ENCODE measurements at regions not wholly inside any gene's neighbourhood (a gene's known extent, or its start where the extent isn't known, plus 50 kb on each side); places are given as distances from the start of the nearest gene placed in this dataset.

DNA sequence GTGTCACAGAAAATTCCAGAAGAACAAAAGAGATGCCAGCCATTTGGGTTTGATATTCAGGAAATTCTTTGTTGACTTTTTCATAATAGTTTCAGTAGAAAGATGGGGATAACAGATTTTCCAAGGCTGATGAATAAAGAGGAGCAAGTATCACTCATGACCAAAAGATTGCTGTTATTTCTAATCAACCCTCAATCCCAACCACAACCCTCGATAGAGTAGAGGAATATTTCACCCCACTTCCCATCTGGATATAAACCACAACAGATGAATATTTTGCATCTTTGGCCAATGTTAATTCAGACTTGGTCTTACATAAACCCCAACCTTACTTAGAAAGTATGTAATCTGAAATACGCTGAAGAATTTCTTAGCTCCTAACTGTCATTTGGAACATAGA is 232.4 kb downstream of the SEC16B start:
- Histone ChIP-seq H3K4me1 (ENCODE audit: control insufficient read depth, insufficient read depth, low read length) (no peaks in the 10 kb centered on the region), H3K27me3 (ENCODE audit: control insufficient read depth, insufficient read depth, low read length) (no peaks in the 10 kb centered on the region), H3K4me3 (ENCODE audit: low read depth in 2 of 2, low read length in 2 of 2) (no peak overlapping the region), H3K36me3 (ENCODE audit: control insufficient read depth, insufficient read depth, low read length) (no peaks in the 10 kb centered on the region), H3K27ac (ENCODE audit: low read length) (no peak overlapping the region), H3K9me3 (ENCODE audit: control insufficient read depth, insufficient read depth, low read depth, low read length) (no peaks in the 10 kb centered on the region)
- TF ChIP-seq, protein P1, sequence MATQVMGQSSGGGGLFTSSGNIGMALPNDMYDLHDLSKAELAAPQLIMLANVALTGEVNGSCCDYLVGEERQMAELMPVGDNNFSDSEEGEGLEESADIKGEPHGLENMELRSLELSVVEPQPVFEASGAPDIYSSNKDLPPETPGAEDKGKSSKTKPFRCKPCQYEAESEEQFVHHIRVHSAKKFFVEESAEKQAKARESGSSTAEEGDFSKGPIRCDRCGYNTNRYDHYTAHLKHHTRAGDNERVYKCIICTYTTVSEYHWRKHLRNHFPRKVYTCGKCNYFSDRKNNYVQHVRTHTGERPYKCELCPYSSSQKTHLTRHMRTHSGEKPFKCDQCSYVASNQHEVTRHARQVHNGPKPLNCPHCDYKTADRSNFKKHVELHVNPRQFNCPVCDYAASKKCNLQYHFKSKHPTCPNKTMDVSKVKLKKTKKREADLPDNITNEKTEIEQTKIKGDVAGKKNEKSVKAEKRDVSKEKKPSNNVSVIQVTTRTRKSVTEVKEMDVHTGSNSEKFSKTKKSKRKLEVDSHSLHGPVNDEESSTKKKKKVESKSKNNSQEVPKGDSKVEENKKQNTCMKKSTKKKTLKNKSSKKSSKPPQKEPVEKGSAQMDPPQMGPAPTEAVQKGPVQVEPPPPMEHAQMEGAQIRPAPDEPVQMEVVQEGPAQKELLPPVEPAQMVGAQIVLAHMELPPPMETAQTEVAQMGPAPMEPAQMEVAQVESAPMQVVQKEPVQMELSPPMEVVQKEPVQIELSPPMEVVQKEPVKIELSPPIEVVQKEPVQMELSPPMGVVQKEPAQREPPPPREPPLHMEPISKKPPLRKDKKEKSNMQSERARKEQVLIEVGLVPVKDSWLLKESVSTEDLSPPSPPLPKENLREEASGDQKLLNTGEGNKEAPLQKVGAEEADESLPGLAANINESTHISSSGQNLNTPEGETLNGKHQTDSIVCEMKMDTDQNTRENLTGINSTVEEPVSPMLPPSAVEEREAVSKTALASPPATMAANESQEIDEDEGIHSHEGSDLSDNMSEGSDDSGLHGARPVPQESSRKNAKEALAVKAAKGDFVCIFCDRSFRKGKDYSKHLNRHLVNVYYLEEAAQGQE (IDR thresholded peaks at IDR 0.05; ENCODE audit: insufficient read depth in 1 of 2, low read depth in 2 of 2, low read length in 1 of 2): no peak
- no peak for TF ChIP-seq TCF7L2 (IDR thresholded peaks at IDR 0.05; ENCODE audit: low read depth, low read length)
- BruUV-seq (replicated peaks): no TSS peak
- no peak for DNase-seq (ENCODE audit: low read depth, low spot score)
- POLR2A ChIA-PET: no interaction called here
- intact Hi-C loops (cut with micrococcal nuclease; ENCODE audit: unreplicated experiment): no loop called here
- CTCF ChIA-PET: no interaction called here
- in situ Hi-C loops (cut with HindIII; ENCODE audit: low pct_unique_long_range_greater_than_20kb, low sequenced_read_pairs): no loop called here
- ATAC-seq: no peak

DNA sequence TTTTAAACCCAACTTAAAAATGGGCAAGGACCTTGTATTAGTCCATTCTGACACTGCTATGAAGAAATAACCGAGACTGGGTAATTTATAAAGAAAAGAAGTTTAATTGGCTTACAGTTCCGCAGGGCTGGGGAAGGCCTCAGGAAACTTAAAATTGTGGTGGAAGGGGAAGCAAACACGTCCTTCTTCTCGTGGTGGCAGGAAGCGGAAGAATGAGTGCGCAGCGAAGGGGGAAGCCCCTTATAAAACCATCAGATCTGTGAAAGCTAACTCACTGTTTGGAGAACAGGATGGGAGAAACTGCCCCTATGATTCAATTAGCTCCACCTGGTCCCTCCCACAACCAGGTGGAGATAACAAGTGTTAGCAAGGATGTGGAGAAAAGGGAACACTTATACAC is 237.7 kb downstream of the SEC16B start:
- POLR2A ChIA-PET: no interaction called here

More for the DNA sequence above, 237.7 kb downstream of the SEC16B start:
- H3K4me3 ChIP-seq (ENCODE audit: low read depth in 2 of 2, low read length in 2 of 2): no peak overlapping the region
- DNase-seq (ENCODE audit: low read depth, low spot score) (no peak), ATAC-seq (no peak)
- TF ChIP-seq POLR2AphosphoS5 (IDR thresholded peaks at IDR 0.05; ENCODE audit: low read depth, low read length): no peak
- TF ChIP-seq, protein P2, sequence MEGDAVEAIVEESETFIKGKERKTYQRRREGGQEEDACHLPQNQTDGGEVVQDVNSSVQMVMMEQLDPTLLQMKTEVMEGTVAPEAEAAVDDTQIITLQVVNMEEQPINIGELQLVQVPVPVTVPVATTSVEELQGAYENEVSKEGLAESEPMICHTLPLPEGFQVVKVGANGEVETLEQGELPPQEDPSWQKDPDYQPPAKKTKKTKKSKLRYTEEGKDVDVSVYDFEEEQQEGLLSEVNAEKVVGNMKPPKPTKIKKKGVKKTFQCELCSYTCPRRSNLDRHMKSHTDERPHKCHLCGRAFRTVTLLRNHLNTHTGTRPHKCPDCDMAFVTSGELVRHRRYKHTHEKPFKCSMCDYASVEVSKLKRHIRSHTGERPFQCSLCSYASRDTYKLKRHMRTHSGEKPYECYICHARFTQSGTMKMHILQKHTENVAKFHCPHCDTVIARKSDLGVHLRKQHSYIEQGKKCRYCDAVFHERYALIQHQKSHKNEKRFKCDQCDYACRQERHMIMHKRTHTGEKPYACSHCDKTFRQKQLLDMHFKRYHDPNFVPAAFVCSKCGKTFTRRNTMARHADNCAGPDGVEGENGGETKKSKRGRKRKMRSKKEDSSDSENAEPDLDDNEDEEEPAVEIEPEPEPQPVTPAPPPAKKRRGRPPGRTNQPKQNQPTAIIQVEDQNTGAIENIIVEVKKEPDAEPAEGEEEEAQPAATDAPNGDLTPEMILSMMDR (IDR thresholded peaks at IDR 0.05): no peak
- TF ChIP-seq SIN3A (IDR thresholded peaks at IDR 0.05; ENCODE audit: borderline replicate concordance, insufficient read depth, low read depth, low read length): no peak
- TF ChIP-seq, protein P1 (IDR thresholded peaks at IDR 0.05; ENCODE audit: insufficient read depth in 1 of 2, low read depth in 2 of 2, low read length in 1 of 2): no peak
- no peak for TF ChIP-seq TCF7L2 (IDR thresholded peaks at IDR 0.05; ENCODE audit: low read depth, low read length)
- in situ Hi-C loops (cut with HindIII; ENCODE audit: low pct_unique_long_range_greater_than_20kb, low sequenced_read_pairs) (no loop called here), intact Hi-C loops (cut with micrococcal nuclease; ENCODE audit: unreplicated experiment) (no loop called here)
- H3K36me3 ChIP-seq (ENCODE audit: control insufficient read depth, insufficient read depth, low read length): no peaks in the 10 kb centered on the region
- no peaks in the 10 kb centered on the region for H3K4me1 ChIP-seq (ENCODE audit: control insufficient read depth, insufficient read depth, low read length)
- CTCF ChIA-PET: no interaction called here
- no peaks in the 10 kb centered on the region for H3K9me3 ChIP-seq (ENCODE audit: control insufficient read depth, insufficient read depth, low read depth, low read length)
- no peak overlapping the region for H3K27ac ChIP-seq (ENCODE audit: low read length)
- no TSS peak for BruUV-seq (replicated peaks)
- H3K27me3 ChIP-seq (ENCODE audit: control insufficient read depth, insufficient read depth, low read length): no peaks in the 10 kb centered on the region

Data from Panc1 (cell line).